ENCODE measurements at regions not wholly inside any gene's neighbourhood (a gene's known extent, or its start where the extent isn't known, plus 50 kb on each side); places are given as distances from the start of the nearest gene placed in this dataset.

- Histone ChIP-seq H3K4me1 (peaks cover 19% of the 10 kb centered on the region), H3K36me3 (no peaks in the 10 kb centered on the region), H3K27ac (no peak overlapping the region), H3K4me3 (no peak overlapping the region), H3K27me3 (ENCODE audit: low read depth) (no peaks in the 10 kb centered on the region), H3K9me3 (no peaks in the 10 kb centered on the region)
- peak in 1 of 2 donors; percentile 28 for ATAC-seq
- no peak for TF ChIP-seq CTCF (IDR thresholded peaks at IDR 0.05)
- DNase-seq: no peak
- intact Hi-C loops (cut with DNase I): no loop called here
Measured at GRCh38 chr7:115135146-115135545, 213.3 kb downstream of the MDFIC start.

GRCh38 chr7:115133248-115133647 lies 211.4 kb downstream of the MDFIC start:
- Histone ChIP-seq H3K9me3 (no peaks in the 10 kb centered on the region), H3K27ac (no peak overlapping the region), H3K36me3 (no peaks in the 10 kb centered on the region), H3K4me1 (peaks cover 19% of the 10 kb centered on the region), H3K27me3 (ENCODE audit: low read depth) (no peaks in the 10 kb centered on the region), H3K4me3 (no peak overlapping the region)
- DNase-seq (no peak), ATAC-seq (no peak)
- TF ChIP-seq CTCF (IDR thresholded peaks at IDR 0.05): no peak
- intact Hi-C loops (cut with DNase I): no loop called here

GRCh38 chr7:115132096-115132495 lies 210.2 kb downstream of the MDFIC start:
- Histone ChIP-seq H3K4me3 (no peak overlapping the region), H3K27ac (no peak overlapping the region), H3K4me1 (peaks cover 19% of the 10 kb centered on the region), H3K9me3 (no peaks in the 10 kb centered on the region), H3K27me3 (ENCODE audit: low read depth) (no peaks in the 10 kb centered on the region), H3K36me3 (no peaks in the 10 kb centered on the region)
- no peak for TF ChIP-seq CTCF (IDR thresholded peaks at IDR 0.05)
- intact Hi-C loops (cut with DNase I): no loop called here
- no peak for ATAC-seq
- no peak for DNase-seq

GRCh38 chr7:115128154-115128553 lies 206.3 kb downstream of the MDFIC start:
- TF ChIP-seq CTCF (IDR thresholded peaks at IDR 0.05): no peak
- H3K4me3 ChIP-seq: no peak overlapping the region
- H3K27me3 ChIP-seq (ENCODE audit: low read depth): no peaks in the 10 kb centered on the region
- DNase-seq (no peak), ATAC-seq (no peak)
- no peaks in the 10 kb centered on the region for H3K4me1 ChIP-seq
- no peak overlapping the region for H3K27ac ChIP-seq
- intact Hi-C loops (cut with DNase I): no loop called here
- H3K9me3 ChIP-seq: no peaks in the 10 kb centered on the region
- H3K36me3 ChIP-seq: no peaks in the 10 kb centered on the region

- H3K4me1 ChIP-seq: peaks cover 5% of the 10 kb centered on the region
- intact Hi-C loops (cut with DNase I): no loop called here
- no peak overlapping the region for H3K4me3 ChIP-seq
- H3K27ac ChIP-seq: no peak overlapping the region
- ATAC-seq (no peak), DNase-seq (no peak)
- H3K36me3 ChIP-seq: no peaks in the 10 kb centered on the region
- no peaks in the 10 kb centered on the region for H3K9me3 ChIP-seq
- H3K27me3 ChIP-seq (ENCODE audit: low read depth): no peaks in the 10 kb centered on the region
- TF ChIP-seq CTCF (IDR thresholded peaks at IDR 0.05): no peak
Measured at GRCh38 chr7:115127399-115128021, 205.6 kb downstream of the MDFIC start.

Data from lower lobe of right lung (tissue), 2 donors.